Keratinocyte (primary cell): ENCODE measurements at regions not wholly inside any gene's neighbourhood (a gene's known extent, or its start where the extent isn't known, plus 50 kb on each side); places are given as distances from the start of the nearest gene placed in this dataset.

ENCODE experiments used
- DNase-seq: peaks from one replicate; pipeline ENCODE4 v3.0.0-alpha.2; 2011; ENCODE audit warnings: low read depth, missing footprints, low spot score
- FAIRE-seq: peaks from 2 replicates; lab custom pipeline; 2011; peaks lifted over from hg19 to GRCh38; lab: Jason Lieb, UNC
- H2AFZ ChIP-seq: 2 replicates; pipeline ENCODE4 v1.6.0; 2012; ENCODE audit warnings: low read length, control low read depth, inconsistent platforms; ENCODE audit not compliant: control insufficient read depth
- H3K27ac ChIP-seq: 2 replicates; pipeline ENCODE4 v1.5.1; 2011; ENCODE audit warnings: low read length; ENCODE audit not compliant: control insufficient read depth, insufficient read depth
- H3K27me3 ChIP-seq: 3 replicates; pipeline ENCODE4 v1.6.0; 2011; ENCODE audit warnings: low read length; ENCODE audit not compliant: control insufficient read depth, insufficient read depth; ENCODE audit errors: extremely low read depth
- H3K36me3 ChIP-seq, 2 experiments: 2 replicates in 1 of 2; 3 replicates in 1 of 2; pipeline ENCODE4 v1.5.1; 2011; ENCODE audit warnings: low read length in 2 of 2, mild to moderate bottlenecking in 1 of 2; ENCODE audit not compliant: control insufficient read depth in 2 of 2, insufficient read depth in 2 of 2; ENCODE audit errors: extremely low read depth in 1 of 2
- H3K4me1 ChIP-seq: 3 replicates; pipeline ENCODE4 v1.5.1; 2011; ENCODE audit warnings: low read length; ENCODE audit not compliant: control insufficient read depth, insufficient read depth; ENCODE audit errors: extremely low read depth
- H3K4me2 ChIP-seq: 3 replicates; pipeline ENCODE4 v1.6.0; 2011; ENCODE audit warnings: low read depth, low read length; ENCODE audit not compliant: control insufficient read depth, insufficient read depth; ENCODE audit errors: extremely low read depth
- H3K4me3 ChIP-seq, 3 experiments: fragments of 200-600 bp in 1 of 3; sonication (generic) in 1 of 3; 2 replicates in 2 of 3; 3 replicates in 1 of 3; pipeline ENCODE4 v1.5.1; 2011 to 2016; ENCODE audit warnings: low read length in 3 of 3, mild to moderate bottlenecking in 3 of 3, control low read depth in 2 of 3, inconsistent platforms in 1 of 3, low read depth in 1 of 3, mixed read lengths in 1 of 3, mixed run types in 1 of 3, moderate library complexity in 1 of 3; ENCODE audit not compliant: control insufficient read depth in 2 of 3, insufficient read depth in 2 of 3; ENCODE audit errors: extremely low read depth in 1 of 3
- H3K79me2 ChIP-seq: 2 replicates; pipeline ENCODE4 v1.6.0; 2012; ENCODE audit warnings: low read length; ENCODE audit not compliant: control insufficient read depth, insufficient read depth
- H3K9ac ChIP-seq: 3 replicates; pipeline ENCODE4 v1.6.0; 2011; ENCODE audit warnings: low read length; ENCODE audit not compliant: control insufficient read depth, insufficient read depth; ENCODE audit errors: extremely low read depth
- H3K9me1 ChIP-seq: 3 replicates; pipeline ENCODE4 v1.6.0; 2011; ENCODE audit warnings: low read length; ENCODE audit not compliant: control insufficient read depth, insufficient read depth; ENCODE audit errors: extremely low read depth
- H3K9me3 ChIP-seq: 2 replicates; pipeline ENCODE4 v1.5.1; 2012; ENCODE audit warnings: low read depth, low read length; ENCODE audit not compliant: control insufficient read depth
- H4K20me1 ChIP-seq: 3 replicates; pipeline ENCODE4 v1.6.0; 2011; ENCODE audit warnings: low read length; ENCODE audit not compliant: control insufficient read depth, insufficient read depth; ENCODE audit errors: extremely low read depth
- EZH2 ChIP-seq: IDR thresholded peaks from one replicate; pipeline ENCODE4 v1.6.1; 2012; ENCODE audit warnings: inconsistent platforms, mild to moderate bottlenecking, low read length, moderate library complexity
- dilution Hi-C: fragments of 300-500 bp; cut with MboI; formaldehyde crosslinking; loops from one replicate; pipeline ENCODE4 v1.7.0; 2020; ENCODE audit warnings: low sequenced_read_pairs; ENCODE audit not compliant: extremely low pct_ligation_motif_present
- TF ChIP-seq, protein P1 (sequence below), 3 experiments: IDR thresholded peaks in 1 of 3; conservative IDR thresholded peaks in 1 of 3; optimal IDR thresholded peaks in 1 of 3; 2 replicates in 2 of 3; 3 replicates in 1 of 3; pipeline versions ENCODE3 to v1.5.1; 2011; ENCODE audit warnings: low read length in 3 of 3, mild to moderate bottlenecking in 3 of 3, moderate library complexity in 2 of 3, control low read depth in 1 of 3, inconsistent platforms in 1 of 3; ENCODE audit not compliant: insufficient read depth in 2 of 3; ENCODE audit errors: extremely low read depth in 1 of 3

DNA sequence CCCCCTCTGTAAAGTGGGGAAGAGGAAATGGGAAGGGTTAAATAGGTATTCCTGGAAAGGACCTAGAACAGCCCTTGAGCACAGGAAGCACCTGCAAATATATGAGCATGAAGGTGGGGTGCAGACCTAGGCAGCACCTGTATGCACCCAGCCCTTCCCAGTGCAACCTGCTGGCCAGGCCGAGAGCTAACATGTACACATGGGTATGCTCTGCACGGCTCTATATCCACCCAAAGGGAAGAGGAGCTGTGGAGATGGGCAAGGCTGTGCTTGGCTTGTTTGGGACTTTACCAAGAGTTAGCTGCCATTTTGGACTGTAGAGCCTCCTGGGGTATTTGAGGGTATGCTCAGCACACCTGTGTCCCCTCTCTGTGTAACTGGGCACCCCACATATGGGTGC, 171.2 kb downstream of the KLF13 start:
- FAIRE-seq (no peak), DNase-seq (no peak)
- Histone ChIP-seq H3K9ac (no peak overlapping the region), H3K27me3 (no peaks in the 10 kb centered on the region), H3K4me3 (no peak overlapping the region), H3K36me3 (no peaks in the 10 kb centered on the region), H3K79me2 (no peaks in the 10 kb centered on the region), H3K27ac (no peak overlapping the region), H3K4me2 (no peak overlapping the region), H2AFZ (no peak overlapping the region), H3K4me1 (peaks cover 11% of the 10 kb centered on the region), H4K20me1 (no peaks in the 10 kb centered on the region), H3K9me1 (no peaks in the 10 kb centered on the region), H3K9me3 (no peaks in the 10 kb centered on the region)
- TF ChIP-seq, protein P1, sequence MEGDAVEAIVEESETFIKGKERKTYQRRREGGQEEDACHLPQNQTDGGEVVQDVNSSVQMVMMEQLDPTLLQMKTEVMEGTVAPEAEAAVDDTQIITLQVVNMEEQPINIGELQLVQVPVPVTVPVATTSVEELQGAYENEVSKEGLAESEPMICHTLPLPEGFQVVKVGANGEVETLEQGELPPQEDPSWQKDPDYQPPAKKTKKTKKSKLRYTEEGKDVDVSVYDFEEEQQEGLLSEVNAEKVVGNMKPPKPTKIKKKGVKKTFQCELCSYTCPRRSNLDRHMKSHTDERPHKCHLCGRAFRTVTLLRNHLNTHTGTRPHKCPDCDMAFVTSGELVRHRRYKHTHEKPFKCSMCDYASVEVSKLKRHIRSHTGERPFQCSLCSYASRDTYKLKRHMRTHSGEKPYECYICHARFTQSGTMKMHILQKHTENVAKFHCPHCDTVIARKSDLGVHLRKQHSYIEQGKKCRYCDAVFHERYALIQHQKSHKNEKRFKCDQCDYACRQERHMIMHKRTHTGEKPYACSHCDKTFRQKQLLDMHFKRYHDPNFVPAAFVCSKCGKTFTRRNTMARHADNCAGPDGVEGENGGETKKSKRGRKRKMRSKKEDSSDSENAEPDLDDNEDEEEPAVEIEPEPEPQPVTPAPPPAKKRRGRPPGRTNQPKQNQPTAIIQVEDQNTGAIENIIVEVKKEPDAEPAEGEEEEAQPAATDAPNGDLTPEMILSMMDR (optimal IDR thresholded peaks at IDR 0.05 in 1 of 3, IDR thresholded peaks at IDR 0.05 in 1 of 3, conservative IDR thresholded peaks at IDR 0.05 in 1 of 3; ENCODE audit: extremely low read depth in 1 of 3, insufficient read depth in 2 of 3, low read length in 3 of 3), result no peak
- TF ChIP-seq EZH2, result no peak
- dilution Hi-C loops, result no loop called here

DNA sequence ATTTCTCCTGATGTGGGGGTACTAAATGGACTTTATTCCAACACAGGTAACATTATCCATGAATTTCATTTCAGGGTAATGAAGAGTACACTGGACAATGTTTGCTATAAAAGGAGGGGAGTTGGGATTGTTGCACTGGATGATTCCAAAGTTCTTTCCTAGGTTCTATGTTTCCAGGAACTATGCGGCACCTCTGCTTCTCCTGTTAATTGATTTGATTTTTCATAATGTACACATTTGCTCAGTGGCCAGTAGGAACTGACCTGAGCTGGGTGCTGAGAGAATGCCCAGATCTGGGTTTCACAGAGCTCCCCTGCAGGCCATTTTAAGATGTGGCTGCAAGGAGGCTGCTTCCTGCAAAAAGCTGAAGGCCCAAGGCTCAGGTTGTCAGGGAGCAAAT, 171.7 kb downstream of the KLF13 start:
- H3K27ac ChIP-seq, result no peak overlapping the region
- H2AFZ ChIP-seq, result peak overlapping the region; percentile 44
- H4K20me1 ChIP-seq, result no peaks in the 10 kb centered on the region
- H3K36me3 ChIP-seq, result no peaks in the 10 kb centered on the region
- peaks cover 11% of the 10 kb centered on the region for H3K4me1 ChIP-seq
- no peak overlapping the region for H3K9ac ChIP-seq
- TF ChIP-seq, protein P1 (optimal IDR thresholded peaks at IDR 0.05 in 1 of 3, IDR thresholded peaks at IDR 0.05 in 1 of 3, conservative IDR thresholded peaks at IDR 0.05 in 1 of 3; ENCODE audit: extremely low read depth in 1 of 3, insufficient read depth in 2 of 3, low read length in 3 of 3), result peak in 1 of 3 experiments; percentile 28
- no peak for TF ChIP-seq EZH2
- dilution Hi-C loops, result no loop called here
- DNase-seq, result no peak
- H3K79me2 ChIP-seq, result no peaks in the 10 kb centered on the region
- peak overlapping the region; percentile 61 for H3K4me2 ChIP-seq
- FAIRE-seq, result no peak
- no peaks in the 10 kb centered on the region for H3K27me3 ChIP-seq
- no peaks in the 10 kb centered on the region for H3K9me1 ChIP-seq
- no peak overlapping the region for H3K4me3 ChIP-seq
- no peaks in the 10 kb centered on the region for H3K9me3 ChIP-seq
